H1 (cell line): ENCODE measurements at regions not wholly inside any gene's neighbourhood (a gene's known extent, or its start where the extent isn't known, plus 50 kb on each side); places are given as distances from the start of the nearest gene placed in this dataset.

ENCODE experiments used
- CEBPB ChIP-seq: IDR thresholded peaks from 2 replicates; pipeline ENCODE4 v1.6.1; 2012; ENCODE audit warnings: low read depth, low read length
- EZH2 ChIP-seq: fragments of 200-600 bp; sonication (generic); IDR thresholded peaks from 2 replicates; pipeline ENCODE4 v1.7.1; 2012; ENCODE audit warnings: low read depth, mild to moderate bottlenecking, moderate library complexity, low read length, inconsistent platforms; ENCODE audit not compliant: severe bottlenecking
- GABPA ChIP-seq: IDR thresholded peaks from 2 replicates; pipeline ENCODE4 v1.6.1; 2011; ENCODE audit warnings: mild to moderate bottlenecking, low read length, moderate library complexity, borderline replicate concordance; ENCODE audit not compliant: insufficient read depth
- JUN ChIP-seq: IDR thresholded peaks from 2 replicates; pipeline ENCODE4 v1.6.1; 2011; ENCODE audit warnings: low read depth, mild to moderate bottlenecking, improper control_type of control experiment, low read length
- MAFK ChIP-seq: IDR thresholded peaks from 2 replicates; pipeline ENCODE4 v1.6.1; 2012; ENCODE audit warnings: low read depth, mild to moderate bottlenecking, improper control_type of control experiment, low read length
- MAX ChIP-seq: IDR thresholded peaks from 2 replicates; pipeline ENCODE4 v1.6.1; 2012; ENCODE audit warnings: inconsistent platforms
- NRF1 ChIP-seq: IDR thresholded peaks from 2 replicates; pipeline ENCODE4 v1.6.1; 2011; ENCODE audit warnings: mild to moderate bottlenecking, low read depth, low read length, improper control_type of control experiment
- POLR2A ChIP-seq, 2 experiments: IDR thresholded peaks; 1 replicate in 1 of 2; 2 replicates in 1 of 2; pipeline ENCODE4 v1.6.1; 2011; ENCODE audit warnings: low read depth in 2 of 2, low read length in 2 of 2, mild to moderate bottlenecking in 2 of 2; ENCODE audit errors: control extremely low read depth in 1 of 2
- POLR2AphosphoS5 ChIP-seq: IDR thresholded peaks from 2 replicates; pipeline ENCODE4 v1.6.1; 2011; ENCODE audit warnings: low read depth, low read length
- SP1 ChIP-seq: IDR thresholded peaks from 2 replicates; pipeline ENCODE4 v1.6.1; 2011; ENCODE audit warnings: low read depth, low read length
- ZNF274 ChIP-seq: IDR thresholded peaks from 2 replicates; pipeline ENCODE4 v1.7.0; 2012; ENCODE audit warnings: low read length, borderline replicate concordance; ENCODE audit errors: extremely low read depth
- TF ChIP-seq, protein P1 (sequence below), 3 experiments: IDR thresholded peaks; 1 replicate in 2 of 3; 2 replicates in 1 of 3; pipeline versions ENCODE4 v1.5.1 to v1.6.1; 2011; ENCODE audit warnings: low read length in 3 of 3, mild to moderate bottlenecking in 3 of 3, inconsistent platforms in 2 of 3, low read depth in 1 of 3, moderate library complexity in 1 of 3; ENCODE audit not compliant: insufficient read depth in 1 of 3; ENCODE audit errors: control extremely low read depth in 1 of 3

DNA sequence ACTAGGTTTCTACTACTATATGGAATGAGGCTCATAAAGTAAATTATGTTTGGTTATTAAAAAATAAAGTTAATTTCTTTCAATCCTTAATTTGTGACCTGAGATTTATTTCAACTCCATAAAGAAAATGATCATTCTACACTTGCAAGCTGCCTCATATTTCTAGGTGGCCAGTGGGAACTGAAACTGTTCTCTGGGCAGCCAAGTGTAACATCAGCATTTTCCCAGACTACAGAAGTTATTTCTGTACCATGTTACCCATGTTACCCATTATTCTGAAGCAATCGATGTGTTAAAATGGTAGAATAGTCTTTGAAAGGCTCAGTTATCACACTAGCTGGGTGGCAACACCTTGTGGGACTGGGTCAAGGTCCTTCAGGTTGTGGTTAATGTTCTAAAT is 139.3 kb upstream of the FBXO11 start:
- TF ChIP-seq POLR2A (IDR thresholded peaks at IDR 0.05; ENCODE audit: control extremely low read depth in 1 of 2, low read depth in 2 of 2, low read length in 2 of 2), result no peak
- no peak for TF ChIP-seq MAFK
- TF ChIP-seq EZH2, result no peak
- TF ChIP-seq GABPA, result no peak
- TF ChIP-seq, protein P1, sequence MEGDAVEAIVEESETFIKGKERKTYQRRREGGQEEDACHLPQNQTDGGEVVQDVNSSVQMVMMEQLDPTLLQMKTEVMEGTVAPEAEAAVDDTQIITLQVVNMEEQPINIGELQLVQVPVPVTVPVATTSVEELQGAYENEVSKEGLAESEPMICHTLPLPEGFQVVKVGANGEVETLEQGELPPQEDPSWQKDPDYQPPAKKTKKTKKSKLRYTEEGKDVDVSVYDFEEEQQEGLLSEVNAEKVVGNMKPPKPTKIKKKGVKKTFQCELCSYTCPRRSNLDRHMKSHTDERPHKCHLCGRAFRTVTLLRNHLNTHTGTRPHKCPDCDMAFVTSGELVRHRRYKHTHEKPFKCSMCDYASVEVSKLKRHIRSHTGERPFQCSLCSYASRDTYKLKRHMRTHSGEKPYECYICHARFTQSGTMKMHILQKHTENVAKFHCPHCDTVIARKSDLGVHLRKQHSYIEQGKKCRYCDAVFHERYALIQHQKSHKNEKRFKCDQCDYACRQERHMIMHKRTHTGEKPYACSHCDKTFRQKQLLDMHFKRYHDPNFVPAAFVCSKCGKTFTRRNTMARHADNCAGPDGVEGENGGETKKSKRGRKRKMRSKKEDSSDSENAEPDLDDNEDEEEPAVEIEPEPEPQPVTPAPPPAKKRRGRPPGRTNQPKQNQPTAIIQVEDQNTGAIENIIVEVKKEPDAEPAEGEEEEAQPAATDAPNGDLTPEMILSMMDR (IDR thresholded peaks at IDR 0.05; ENCODE audit: control extremely low read depth in 1 of 3, insufficient read depth in 1 of 3, low read depth in 1 of 3, low read length in 3 of 3), result no peak
- TF ChIP-seq ZNF274, result no peak
- no peak for TF ChIP-seq MAX
- TF ChIP-seq SP1, result no peak
- no peak for TF ChIP-seq POLR2AphosphoS5
- TF ChIP-seq NRF1, result no peak
- no peak for TF ChIP-seq JUN
- no peak for TF ChIP-seq CEBPB
